ENCODE measurements at regions not wholly inside any gene's neighbourhood (a gene's known extent, or its start where the extent isn't known, plus 50 kb on each side); places are given as distances from the start of the nearest gene placed in this dataset.

- DNase-seq (ENCODE audit: low spot score) = no peak
Observed at GRCh38 chr1:216984536-216984935, 261.3 kb upstream of the ESRRG start.

DNA sequence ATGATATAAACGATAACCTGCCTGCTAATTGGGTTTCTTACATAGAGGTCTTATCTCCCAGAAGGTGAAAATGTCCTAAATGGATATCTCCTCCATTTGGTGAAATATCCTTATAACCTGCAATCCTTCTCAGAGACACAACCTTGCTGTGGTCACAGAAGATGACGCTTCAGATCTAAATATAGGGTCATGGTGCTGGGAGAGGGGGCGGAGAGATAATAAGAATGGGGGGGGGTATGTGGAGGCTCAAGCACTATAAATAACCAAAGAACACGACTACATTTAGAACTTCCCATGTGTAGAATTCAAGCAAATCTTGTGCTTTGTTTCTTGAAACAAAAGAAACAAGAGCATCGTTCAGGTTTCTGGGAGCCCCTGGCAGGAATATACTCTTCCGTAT is 260.6 kb upstream of the ESRRG start:
- no peak for DNase-seq (ENCODE audit: low spot score)

GRCh38 chr1:216961516-216961915 is 238.3 kb upstream of the ESRRG start:
- DNase-seq (ENCODE audit: low spot score) = no peak

DNA sequence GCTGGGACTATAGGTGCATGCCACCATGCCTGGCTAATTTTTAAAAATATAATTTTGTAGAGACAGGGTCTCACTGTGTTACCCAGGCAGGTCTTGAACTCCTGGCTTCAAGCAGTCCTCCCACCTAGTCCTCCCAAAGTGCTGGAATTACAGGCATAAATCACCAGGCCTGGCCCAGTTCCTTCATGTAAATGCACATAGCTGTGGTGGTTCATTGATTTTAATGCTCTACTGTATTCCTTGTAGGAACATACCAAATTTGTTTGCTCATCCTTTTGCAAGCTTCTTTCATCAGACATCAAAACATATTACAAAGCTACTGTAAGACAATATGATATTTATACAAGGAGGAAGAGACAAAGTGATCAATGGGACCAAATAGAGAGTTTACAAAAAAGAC is 237.5 kb upstream of the ESRRG start:
- no peak for DNase-seq (ENCODE audit: low spot score)

- no peak for DNase-seq (ENCODE audit: low spot score)
Observed at GRCh38 chr1:216958569-216958968, 235.3 kb upstream of the ESRRG start.

GRCh38 chr1:216953495-216953894 is 230.3 kb upstream of the ESRRG start:
- DNase-seq (ENCODE audit: low spot score) = no peak

GRCh38 chr1:216952864-216953263 is 229.6 kb upstream of the ESRRG start:
- no peak for DNase-seq (ENCODE audit: low spot score)

DNA sequence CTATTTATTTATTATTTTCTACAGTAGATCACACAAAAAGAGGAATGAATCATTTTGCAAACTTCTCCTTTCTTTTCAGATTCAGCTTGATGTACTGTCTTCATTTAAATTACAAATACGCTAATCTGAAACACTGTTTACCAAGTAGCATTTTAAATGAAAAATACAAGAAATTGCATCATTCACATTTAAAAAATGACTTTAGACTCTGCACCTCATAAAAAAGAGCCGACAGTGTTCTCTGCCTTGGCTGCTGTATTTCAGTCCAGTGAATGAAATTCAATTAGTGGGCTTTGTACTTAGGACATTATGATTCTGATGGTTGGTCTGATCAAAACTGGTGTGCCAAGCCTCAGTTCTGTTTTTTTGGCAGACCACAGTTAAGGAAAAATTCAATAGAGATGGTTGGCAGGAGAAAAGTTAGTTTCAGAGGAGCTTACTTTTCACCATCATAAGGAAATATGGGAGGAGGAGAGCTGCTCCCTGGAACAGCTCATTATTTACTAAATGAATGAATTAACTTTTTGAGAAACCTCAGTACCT is 222.4 kb upstream of the ESRRG start:
- no peak for DNase-seq (ENCODE audit: low spot score)

DNA sequence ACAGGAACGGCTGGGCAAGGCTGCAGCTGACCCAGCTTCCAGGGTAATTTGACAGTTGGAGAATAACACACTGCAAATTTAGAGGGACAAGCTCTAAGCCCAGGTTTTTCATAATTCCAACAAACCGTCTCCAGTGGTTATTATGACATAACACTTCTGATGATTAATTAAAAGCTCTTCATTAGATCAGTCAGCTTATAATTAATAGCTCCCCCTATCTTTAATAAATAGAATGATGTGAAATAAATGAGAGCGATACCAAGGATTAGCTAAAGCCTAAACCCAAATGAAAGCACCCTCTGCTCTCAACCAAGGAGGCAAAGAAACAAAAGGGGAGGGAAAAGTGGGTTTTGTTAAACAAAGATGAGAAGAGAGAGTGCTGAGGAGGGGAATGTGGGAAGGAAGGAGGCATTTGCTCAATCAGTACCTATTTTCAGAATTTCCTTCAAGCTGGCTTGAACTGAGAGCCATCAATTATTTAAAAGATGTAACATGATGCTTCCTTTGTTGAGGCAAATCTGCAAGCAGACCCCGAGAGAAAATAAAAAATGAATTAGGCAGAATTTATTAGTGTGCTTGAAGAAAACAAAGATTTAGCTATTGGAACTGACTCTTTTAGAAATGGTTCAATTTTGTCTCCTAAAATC is 221.8 kb upstream of the ESRRG start:
- peak; percentile 33 for DNase-seq (ENCODE audit: low spot score)

GRCh38 chr1:216937491-216937890 is 214.3 kb upstream of the ESRRG start:
- no peak for DNase-seq (ENCODE audit: low spot score)

DNA sequence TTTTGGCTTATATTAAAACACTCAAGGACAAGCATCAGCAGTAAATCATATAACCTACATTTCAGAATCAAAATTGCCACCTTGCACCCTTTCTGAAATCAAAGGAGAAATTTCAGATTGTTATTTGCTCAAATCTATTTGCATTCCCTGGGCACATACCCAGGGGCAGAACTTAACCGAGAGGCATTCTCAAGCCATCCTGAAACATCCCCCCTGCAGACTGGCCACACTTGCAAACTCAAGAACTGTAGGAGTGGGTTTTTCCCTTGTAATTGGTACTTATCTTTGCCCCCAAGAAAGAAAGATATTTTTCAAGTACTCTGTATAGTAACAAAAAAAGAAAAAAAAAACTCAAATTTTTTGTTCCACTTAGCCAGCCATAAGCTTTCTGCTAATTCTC is 213.6 kb upstream of the ESRRG start:
- DNase-seq (ENCODE audit: low spot score) = no peak

DNA sequence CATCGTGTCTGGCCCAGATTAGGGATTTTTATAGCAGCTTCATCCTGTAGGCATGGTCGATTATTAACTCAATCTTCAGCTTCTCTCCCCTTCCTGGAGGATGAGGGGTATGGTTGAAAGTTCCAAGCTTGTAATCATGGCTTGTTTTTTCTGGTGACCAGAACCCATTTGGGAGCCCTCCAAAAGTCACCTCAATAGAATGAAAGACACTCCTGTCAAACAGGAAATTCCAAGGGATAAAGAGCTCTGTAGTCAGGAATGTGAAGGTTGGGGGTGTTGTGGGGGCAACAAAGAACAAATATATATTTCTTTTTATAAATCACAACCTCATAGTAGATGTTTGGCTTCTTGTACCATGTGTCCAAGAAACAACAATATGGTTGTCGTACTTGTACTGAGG is 212.7 kb upstream of the ESRRG start:
- no peak for DNase-seq (ENCODE audit: low spot score)

DNA sequence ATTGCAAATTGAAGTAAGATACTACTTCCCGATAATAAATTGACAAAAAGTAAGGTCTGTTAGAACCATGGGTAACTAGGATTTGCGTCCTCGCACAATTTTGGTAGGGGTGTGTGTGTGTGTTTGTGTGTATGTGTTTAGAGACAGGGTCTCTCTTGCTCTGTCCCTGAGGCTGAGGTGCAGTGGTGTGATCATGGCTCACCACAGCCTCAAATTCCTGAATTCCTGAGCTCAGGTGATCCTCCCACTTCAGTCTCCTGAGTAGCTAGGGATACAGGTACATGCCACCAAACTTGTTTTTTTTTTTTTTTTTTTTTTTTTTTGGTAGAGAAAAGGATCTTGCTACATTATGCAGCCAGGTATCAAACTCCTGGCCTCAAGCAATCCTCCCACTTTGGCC is 209.2 kb upstream of the ESRRG start:
- DNase-seq (ENCODE audit: low spot score) = no peak

- DNase-seq (ENCODE audit: low spot score) = no peak
Observed at GRCh38 chr1:216929870-216930582, 206.8 kb upstream of the ESRRG start.

- DNase-seq (ENCODE audit: low spot score) = no peak
Observed at GRCh38 chr1:216927633-216928032, 204.4 kb upstream of the ESRRG start.

DNA sequence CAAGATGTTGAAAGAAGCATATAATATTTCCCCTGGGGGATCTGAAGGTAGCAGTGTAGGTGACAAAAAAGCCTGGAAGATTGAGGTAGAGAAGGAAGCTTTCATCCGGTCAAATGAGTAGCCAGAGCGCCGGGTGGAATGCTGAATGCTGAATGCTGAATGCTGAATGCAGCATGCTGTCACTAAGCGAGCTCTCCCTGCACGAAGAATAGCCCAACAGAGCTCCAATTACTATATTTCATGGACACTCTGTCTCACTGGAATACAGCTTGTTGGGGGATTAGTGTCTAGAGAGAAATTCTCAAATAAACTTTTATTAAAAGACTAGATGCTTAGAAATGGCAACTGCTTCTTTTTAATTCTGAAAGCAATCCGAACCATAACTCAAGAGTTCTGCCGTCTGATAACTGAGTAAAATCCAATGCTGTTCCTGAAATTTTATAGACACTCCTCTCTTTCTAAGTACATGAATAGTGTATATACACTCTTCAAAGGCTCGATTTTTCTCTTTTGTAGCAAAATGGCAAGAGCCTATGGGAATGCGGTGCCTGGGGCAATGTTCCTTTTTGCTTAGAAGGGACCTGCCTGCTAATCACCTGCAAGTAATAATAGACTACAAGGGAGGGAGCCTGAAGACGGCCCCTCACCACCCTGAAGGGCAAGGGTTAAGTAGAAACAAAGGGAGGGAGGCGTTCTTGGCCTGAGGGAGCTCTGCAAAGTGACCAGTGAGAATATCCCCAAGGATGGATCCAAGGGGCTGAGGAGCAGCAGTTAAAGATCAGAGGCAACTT is 203.7 kb upstream of the ESRRG start:
- no peak for DNase-seq (ENCODE audit: low spot score)

GRCh38 chr1:216925962-216926625 is 202.9 kb upstream of the ESRRG start:
- DNase-seq (ENCODE audit: low spot score) = no peak

GRCh38 chr1:216924732-216925131 is 201.5 kb upstream of the ESRRG start:
- DNase-seq (ENCODE audit: low spot score) = no peak

- DNase-seq (ENCODE audit: low spot score) = no peak
Observed at GRCh38 chr1:216923601-216924000, 200.4 kb upstream of the ESRRG start.

GRCh38 chr1:216922406-216922805 is 199.2 kb upstream of the ESRRG start:
- no peak for DNase-seq (ENCODE audit: low spot score)

GRCh38 chr1:216921866-216922265 is 198.6 kb upstream of the ESRRG start:
- DNase-seq (ENCODE audit: low spot score) = no peak
